NCI-H1436 (cell line): ENCODE measurements at regions not wholly inside any gene's neighbourhood (a gene's known extent, or its start where the extent isn't known, plus 50 kb on each side); places are given as distances from the start of the nearest gene placed in this dataset.
A peak's percentile ranks its signal among the peaks of the same experiment; 100 is the strongest.
"Not testable (repeated sequence)": the region's sequence is repeated elsewhere in the genome, so short reads cannot be mapped to it uniquely, and the experiment has no call there.

Experiments
- DNase-seq: peaks from one replicate; lab custom pipeline; 2025; lab: John Stamatoyannopoulos, UW

GRCh38 chr7:69393912-69394311, 204.4 kb upstream of the AUTS2 start:
- not testable (repeated sequence) for DNase-seq

GRCh38 chr7:69395061-69395714, 203.1 kb upstream of the AUTS2 start:
- DNase-seq = no peak

GRCh38 chr7:69398986-69399385, 199.3 kb upstream of the AUTS2 start:
- no peak for DNase-seq

GRCh38 chr7:69399401-69399800, 198.9 kb upstream of the AUTS2 start:
- DNase-seq = no peak

GRCh38 chr7:69402696-69403095, 195.6 kb upstream of the AUTS2 start:
- DNase-seq = no peak

- peak; percentile 1 for DNase-seq
Measured at GRCh38 chr7:69403169-69403568, 195.1 kb upstream of the AUTS2 start.

- no peak for DNase-seq
Measured at GRCh38 chr7:69411018-69411417, 187.3 kb upstream of the AUTS2 start.

GRCh38 chr7:69411466-69411865, 186.8 kb upstream of the AUTS2 start:
- DNase-seq = no peak

GRCh38 chr7:69412331-69413146, 185.7 kb upstream of the AUTS2 start:
- no peak for DNase-seq

GRCh38 chr7:69414555-69414954, 183.7 kb upstream of the AUTS2 start:
- no peak for DNase-seq

- DNase-seq = no peak
Measured at GRCh38 chr7:69418869-69419670, 179.2 kb upstream of the AUTS2 start.

GRCh38 chr7:69419934-69420333, 178.3 kb upstream of the AUTS2 start:
- DNase-seq = no peak

- no peak for DNase-seq
Measured at GRCh38 chr7:69422574-69422985, 175.7 kb upstream of the AUTS2 start.

- DNase-seq = no peak
Measured at GRCh38 chr7:69426705-69427104, 171.6 kb upstream of the AUTS2 start.

- no peak for DNase-seq
Measured at GRCh38 chr7:69428089-69428488, 170.2 kb upstream of the AUTS2 start.

GRCh38 chr7:69429911-69430383, 168.3 kb upstream of the AUTS2 start:
- DNase-seq = no peak

- no peak for DNase-seq
Measured at GRCh38 chr7:69430384-69431021, 167.8 kb upstream of the AUTS2 start.

GRCh38 chr7:69431626-69432025, 166.6 kb upstream of the AUTS2 start:
- DNase-seq = no peak

- DNase-seq = not testable (repeated sequence)
Measured at GRCh38 chr7:69432276-69432675, 166.0 kb upstream of the AUTS2 start.

- DNase-seq = no peak
Measured at GRCh38 chr7:69433081-69433480, 165.2 kb upstream of the AUTS2 start.

- no peak for DNase-seq
Measured at GRCh38 chr7:69434398-69434815, 163.9 kb upstream of the AUTS2 start.

- DNase-seq = no peak
Measured at GRCh38 chr7:69435711-69436110, 162.6 kb upstream of the AUTS2 start.
